GM12878 (cell line): ENCODE measurements at regions not wholly inside any gene's neighbourhood (a gene's known extent, or its start where the extent isn't known, plus 50 kb on each side); places are given as distances from the start of the nearest gene placed in this dataset.

Experiments used
- ATF2 ChIP-seq: IDR thresholded peaks from 2 replicates; pipeline ENCODE4 v1.6.1; 2012; ENCODE audit warnings: low read length, inconsistent platforms
- CTCF ChIP-seq, 3 experiments: IDR thresholded peaks in 2 of 3; conservative IDR thresholded peaks in 1 of 3; 2 replicates each; pipeline ENCODE4 v1.5.1; 2011; ENCODE audit warnings: low read depth in 3 of 3, low read length in 3 of 3, mild to moderate bottlenecking in 3 of 3, control low read depth in 2 of 3, moderate library complexity in 2 of 3, inconsistent platforms in 1 of 3, mixed read lengths in 1 of 3; ENCODE audit not compliant: control insufficient read depth in 2 of 3, insufficient read depth in 1 of 3; ENCODE audit errors: extremely low read depth in 1 of 3

DNA sequence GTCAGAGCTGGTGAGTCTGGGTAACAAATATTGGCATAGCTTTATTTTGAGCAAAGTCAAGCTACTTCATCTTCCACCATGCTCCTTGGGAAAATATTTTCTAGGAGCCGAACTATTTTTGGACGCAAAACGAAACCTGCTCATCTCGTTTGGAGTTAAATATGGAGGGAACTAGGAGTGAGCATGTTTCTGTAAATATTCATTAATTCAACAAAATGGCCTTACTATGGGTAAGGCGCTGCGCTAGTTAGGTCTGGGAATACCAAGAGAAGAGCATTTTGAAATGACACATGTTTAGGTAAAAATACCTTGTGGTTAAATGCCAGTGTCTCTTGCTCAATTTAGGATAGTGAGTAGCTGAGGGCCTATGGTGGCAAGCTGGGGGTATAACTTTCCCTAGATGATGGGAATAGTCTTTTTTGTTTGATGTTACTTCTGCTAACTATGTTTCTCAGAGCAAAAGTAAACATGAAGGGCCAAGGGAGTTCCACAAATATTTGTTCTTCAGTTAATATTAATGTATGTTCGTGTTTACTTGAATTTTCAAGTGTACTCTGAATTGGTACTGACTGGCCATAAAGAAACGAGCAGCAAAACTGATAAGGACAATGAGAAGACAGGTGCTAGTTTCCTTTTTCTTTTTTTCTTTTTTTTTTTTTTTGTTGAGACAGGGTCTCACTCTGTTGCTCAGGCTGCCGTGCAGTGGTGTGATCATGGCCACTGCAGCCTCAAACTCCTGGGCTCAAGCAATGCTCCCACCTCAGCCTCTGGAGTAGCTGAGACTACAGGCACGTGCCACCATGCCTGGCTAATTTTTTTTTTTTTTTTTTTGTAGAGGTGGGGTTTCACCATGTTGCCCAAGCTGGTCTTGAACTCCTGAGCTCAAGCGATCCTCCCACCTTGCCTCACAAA, 77.7 kb downstream of the MAP1LC3B2 start:
- TF ChIP-seq ATF2: no peak
- TF ChIP-seq CTCF (IDR thresholded peaks at IDR 0.05 in 2 of 3, conservative IDR thresholded peaks at IDR 0.05 in 1 of 3; ENCODE audit: control insufficient read depth in 2 of 3, extremely low read depth in 1 of 3, insufficient read depth in 1 of 3, low read depth in 3 of 3, low read length in 3 of 3): no peak
